ENCODE measurements at regions not wholly inside any gene's neighbourhood (a gene's known extent, or its start where the extent isn't known, plus 50 kb on each side); places are given as distances from the start of the nearest gene placed in this dataset.
"Not testable (repeated sequence)": the region's sequence is repeated elsewhere in the genome, so short reads cannot be mapped to it uniquely, and the experiment has no call there.

DNA sequence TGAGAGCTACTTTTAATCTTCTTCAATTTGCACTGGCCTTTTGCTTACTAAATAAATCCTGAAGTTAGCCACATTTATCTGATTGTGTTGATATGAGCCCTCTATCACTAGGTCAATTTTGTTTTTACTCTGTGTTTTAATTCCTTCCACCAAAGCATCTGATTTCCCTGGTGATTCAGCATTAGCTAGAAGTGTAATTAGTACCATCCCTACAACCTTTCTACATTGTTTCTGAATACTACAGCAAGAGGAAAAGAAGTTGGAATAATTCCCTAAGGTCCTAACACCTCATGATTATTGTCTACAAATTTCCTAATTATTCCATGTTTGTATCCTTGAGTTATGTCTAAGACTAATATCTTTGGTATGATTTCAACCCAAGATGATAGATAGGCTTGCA is 1093.6 kb downstream of the SUCLG1 start:
- TF ChIP-seq CTCF (IDR thresholded peaks at IDR 0.05; ENCODE audit: insufficient read depth, low read length): no peak
- no peak overlapping the region for H3K4me3 ChIP-seq (ENCODE audit: low read depth, low read length)
- DNase-seq (ENCODE audit: low read depth): no peak

DNA sequence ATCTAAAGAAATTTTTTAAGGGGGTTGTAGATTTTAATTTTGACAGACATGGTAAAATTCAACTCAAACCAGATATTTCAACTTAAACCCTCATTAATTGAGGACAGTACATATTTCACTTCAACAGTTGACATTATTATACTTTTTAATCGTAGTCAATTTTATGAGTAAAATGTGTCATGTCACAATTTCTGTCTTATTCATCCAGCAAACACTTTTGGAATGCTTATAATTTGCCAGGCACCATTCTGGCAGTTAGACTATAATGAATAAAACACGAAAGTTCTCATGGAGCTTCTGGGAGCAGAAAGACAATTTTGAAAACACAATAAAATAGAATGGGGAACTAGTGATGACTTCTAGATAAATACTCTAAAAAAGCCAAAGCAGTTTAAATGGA is 1094.8 kb downstream of the SUCLG1 start:
- no peak for DNase-seq (ENCODE audit: low read depth)
- H3K4me3 ChIP-seq (ENCODE audit: low read depth, low read length): no peak overlapping the region
- no peak for TF ChIP-seq CTCF (IDR thresholded peaks at IDR 0.05; ENCODE audit: insufficient read depth, low read length)

- not testable (repeated sequence) for H3K4me3 ChIP-seq (ENCODE audit: low read depth, low read length); DNase-seq (ENCODE audit: low read depth)
These were observed 1095.9 kb downstream of the SUCLG1 start for GRCh38 chr2:83363138-83363537.

DNA sequence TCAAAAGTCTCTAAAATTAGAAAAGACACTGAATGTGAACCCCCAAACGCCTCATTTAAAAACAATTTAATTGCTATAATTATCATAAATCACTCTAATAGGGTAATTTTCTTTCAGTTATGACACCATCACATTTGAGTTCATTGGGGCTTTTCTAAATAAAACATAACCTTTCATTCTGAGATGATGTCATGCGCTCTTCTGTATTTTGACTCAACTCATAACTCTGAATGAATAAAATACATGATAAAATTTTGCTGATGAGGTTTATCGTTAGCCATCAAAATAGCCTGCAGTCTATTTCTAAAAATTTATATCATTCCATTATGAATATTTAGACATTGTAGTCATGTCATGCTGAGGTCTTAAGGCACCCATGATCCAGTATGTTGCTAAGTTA is 1099.7 kb downstream of the SUCLG1 start:
- no peak for DNase-seq (ENCODE audit: low read depth)
- no peak for TF ChIP-seq CTCF (IDR thresholded peaks at IDR 0.05; ENCODE audit: insufficient read depth, low read length)
- no peak overlapping the region for H3K4me3 ChIP-seq (ENCODE audit: low read depth, low read length)

DNA sequence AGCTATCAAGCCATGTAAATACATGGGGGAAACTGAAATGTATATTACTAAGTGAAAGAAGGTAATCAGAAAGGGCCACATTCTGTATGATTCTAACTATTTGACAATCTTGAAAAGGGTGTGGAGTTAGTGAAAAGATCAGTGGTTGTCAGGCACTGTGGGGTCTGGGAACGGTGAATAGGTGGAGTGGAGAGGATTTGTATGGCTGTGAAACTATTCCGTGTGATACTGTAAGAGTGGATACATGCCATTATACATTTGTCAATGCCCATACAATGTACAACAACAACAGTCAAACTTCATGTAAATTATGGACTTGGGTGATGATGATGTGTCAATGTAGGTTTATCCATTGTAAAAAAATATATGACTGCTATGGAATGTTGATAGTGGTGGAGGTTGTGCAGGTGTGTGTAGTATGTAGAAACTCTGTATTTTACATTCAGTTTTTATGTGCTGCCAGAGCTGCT is 1116.2 kb downstream of the SUCLG1 start:
- no peak overlapping the region for H3K4me3 ChIP-seq (ENCODE audit: low read depth, low read length)
- no peak for DNase-seq (ENCODE audit: low read depth)
- TF ChIP-seq CTCF (IDR thresholded peaks at IDR 0.05; ENCODE audit: insufficient read depth, low read length): no peak

DNA sequence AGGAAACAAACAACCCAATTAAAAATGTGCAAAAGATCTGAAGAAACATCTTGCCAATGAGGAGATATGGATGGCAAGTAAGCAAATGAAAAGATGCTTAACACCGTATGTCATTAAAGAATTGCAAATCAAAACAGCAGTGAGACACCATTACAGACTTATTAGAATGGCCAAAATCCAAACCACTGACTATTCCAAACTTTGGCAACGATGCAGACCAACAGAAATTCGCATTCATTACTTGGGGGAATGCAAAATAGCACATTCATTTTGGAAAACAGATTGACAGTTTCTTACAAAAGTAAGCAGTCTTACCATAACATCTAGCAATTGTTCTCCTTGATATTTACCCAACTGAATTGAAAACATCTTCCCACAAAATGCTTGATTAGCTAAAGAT is 1118.7 kb downstream of the SUCLG1 start:
- no peak for TF ChIP-seq CTCF (IDR thresholded peaks at IDR 0.05; ENCODE audit: insufficient read depth, low read length)
- DNase-seq (ENCODE audit: low read depth): no peak
- no peak overlapping the region for H3K4me3 ChIP-seq (ENCODE audit: low read depth, low read length)

DNA sequence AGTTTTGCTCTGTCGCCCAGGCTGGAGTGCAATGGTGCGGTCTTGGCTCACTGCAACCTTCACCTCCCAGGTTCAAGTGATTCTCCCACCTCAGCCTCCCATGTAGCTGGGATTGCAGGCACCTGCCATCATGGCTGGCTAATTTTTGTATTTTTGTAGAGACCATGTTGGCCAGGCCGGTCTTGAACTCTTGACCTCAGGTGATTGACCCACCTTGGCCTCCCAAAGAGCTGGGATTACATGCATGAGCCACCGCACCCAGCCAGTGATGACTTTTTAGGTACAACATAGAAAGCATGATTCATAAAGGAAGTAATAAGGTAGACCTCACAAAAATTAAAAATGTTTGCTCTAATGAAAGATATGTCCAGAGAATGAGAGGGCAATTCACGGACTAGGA is 1119.1 kb downstream of the SUCLG1 start:
- H3K4me3 ChIP-seq (ENCODE audit: low read depth, low read length); DNase-seq (ENCODE audit: low read depth): not testable (repeated sequence)

DNA sequence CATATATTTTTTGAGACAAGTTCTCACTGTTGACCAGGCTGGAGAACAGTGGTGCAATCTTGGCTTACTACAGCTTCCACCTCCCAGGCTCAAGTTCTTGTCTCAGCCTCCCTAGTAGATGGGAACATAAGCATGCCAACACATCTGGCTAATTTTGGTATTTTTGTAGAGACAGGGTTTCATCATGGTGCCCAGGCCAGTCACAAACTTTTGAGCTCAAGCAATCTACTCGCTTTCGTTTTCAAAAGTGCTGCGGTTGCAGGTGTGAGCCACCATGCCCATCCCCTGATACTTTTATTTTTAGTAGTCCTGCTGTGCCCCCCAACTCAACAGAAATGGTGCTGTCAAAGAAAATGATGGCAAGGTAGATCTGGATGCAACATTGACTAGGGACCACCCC is 1127.3 kb downstream of the SUCLG1 start:
- DNase-seq (ENCODE audit: low read depth): no peak
- no peak for TF ChIP-seq CTCF (IDR thresholded peaks at IDR 0.05; ENCODE audit: insufficient read depth, low read length)
- no peak overlapping the region for H3K4me3 ChIP-seq (ENCODE audit: low read depth, low read length)

Data from fibroblast of the aortic adventitia (primary cell).